Thyroid gland (tissue), 4 donors: ENCODE measurements at regions not wholly inside any gene's neighbourhood (a gene's known extent, or its start where the extent isn't known, plus 50 kb on each side); places are given as distances from the start of the nearest gene placed in this dataset.

Source experiments
- DNase-seq, 2 donors: peaks; one replicate each; pipeline ENCODE4 v3.0.0-alpha.2; 2019
- H3K27ac ChIP-seq, 3 donors: fragments of 200-600 bp; sonication (generic); 1 replicate in 2 of 3; 2 replicates in 1 of 3; pipeline ENCODE4 v1.5.1; 2016 to 2019; ENCODE audit warnings: mild to moderate bottlenecking in 1 of 3, moderate library complexity in 1 of 3
- H3K27me3 ChIP-seq: fragments of 200-600 bp; sonication (generic); one replicate; pipeline ENCODE4 v1.5.1; 2019
- H3K36me3 ChIP-seq, 2 donors: fragments of 200-600 bp; sonication (generic); one replicate each; pipeline ENCODE4 v1.5.1; 2016 to 2019
- H3K4me1 ChIP-seq, 2 donors: fragments of 200-600 bp; sonication (generic); one replicate each; pipeline ENCODE4 v1.5.1; 2017 to 2019
- H3K4me3 ChIP-seq, 3 donors: fragments of 200-600 bp; sonication (generic); replicated peaks in 1 of 3; 1 replicate in 2 of 3; 2 replicates in 1 of 3; pipeline ENCODE4 v1.5.1; 2016; ENCODE audit warnings: mild to moderate bottlenecking in 1 of 3
- H3K9me3 ChIP-seq: fragments of 200-600 bp; sonication (generic); one replicate; pipeline ENCODE4 v1.5.1; 2017
- POLR2A ChIP-seq, 2 donors: fragments of 450-650 bp; IDR thresholded peaks; one replicate each; pipeline ENCODE4 v1.6.1; 2017; ENCODE audit warnings: antibody characterized with exemption in 2 of 2, mild to moderate bottlenecking in 2 of 2, moderate library complexity in 1 of 2
- WGBS, 2 donors: methylation state at CpG; one replicate each; pipeline ENCODE4 v1.1.5; 2017; 5-methylcytosine and 5-hydroxymethylcytosine counted together
- intact Hi-C: fragments of 100-400 bp; cut with DNase I; formaldehyde crosslinking; loops from one replicate; pipeline ENCODE4 v1.15.1; 2023
- TF ChIP-seq, protein P1 (sequence below), 6 experiments: fragments of 200-600 bp in 3 of 6; fragments of 450-650 bp in 3 of 6; sonication (generic) in 3 of 6; IDR thresholded peaks; one replicate each; pipeline ENCODE4 v1.5.1; 2016 to 2019; ENCODE audit warnings: antibody characterized with exemption in 6 of 6, mild to moderate bottlenecking in 2 of 6, inconsistent platforms in 1 of 6, moderate library complexity in 1 of 6

DNA sequence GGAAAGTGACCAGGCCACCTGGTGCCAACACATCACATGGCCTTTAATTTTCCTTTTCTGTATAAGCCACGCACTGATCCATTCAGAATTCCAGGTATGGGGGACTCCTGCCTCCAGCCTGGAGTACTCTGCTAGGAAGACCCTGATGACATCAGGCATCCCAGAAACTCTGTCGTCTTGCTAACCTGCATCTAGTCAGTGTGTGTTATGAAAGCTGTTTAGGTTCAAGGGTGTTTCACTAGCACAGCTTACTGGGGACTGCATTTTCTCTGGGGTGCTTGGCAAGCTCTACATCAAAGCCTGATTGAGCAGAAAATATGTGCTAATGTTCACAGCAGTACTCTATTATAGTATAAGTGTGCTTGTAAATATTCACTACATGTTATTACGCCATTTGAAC, 100.6 kb upstream of the MGMT start:
- no peaks in the 10 kb centered on the region for H3K27me3 ChIP-seq
- WGBS, 2 donors: 72 to 86% methylated on average over 3 of the region's 3 CpGs
- intact Hi-C loops: no loop called here
- H3K4me3 ChIP-seq: no peak overlapping the region
- no peaks in the 10 kb centered on the region for H3K36me3 ChIP-seq
- no peaks in the 10 kb centered on the region for H3K4me1 ChIP-seq
- no peaks in the 10 kb centered on the region for H3K9me3 ChIP-seq
- TF ChIP-seq, protein P1, sequence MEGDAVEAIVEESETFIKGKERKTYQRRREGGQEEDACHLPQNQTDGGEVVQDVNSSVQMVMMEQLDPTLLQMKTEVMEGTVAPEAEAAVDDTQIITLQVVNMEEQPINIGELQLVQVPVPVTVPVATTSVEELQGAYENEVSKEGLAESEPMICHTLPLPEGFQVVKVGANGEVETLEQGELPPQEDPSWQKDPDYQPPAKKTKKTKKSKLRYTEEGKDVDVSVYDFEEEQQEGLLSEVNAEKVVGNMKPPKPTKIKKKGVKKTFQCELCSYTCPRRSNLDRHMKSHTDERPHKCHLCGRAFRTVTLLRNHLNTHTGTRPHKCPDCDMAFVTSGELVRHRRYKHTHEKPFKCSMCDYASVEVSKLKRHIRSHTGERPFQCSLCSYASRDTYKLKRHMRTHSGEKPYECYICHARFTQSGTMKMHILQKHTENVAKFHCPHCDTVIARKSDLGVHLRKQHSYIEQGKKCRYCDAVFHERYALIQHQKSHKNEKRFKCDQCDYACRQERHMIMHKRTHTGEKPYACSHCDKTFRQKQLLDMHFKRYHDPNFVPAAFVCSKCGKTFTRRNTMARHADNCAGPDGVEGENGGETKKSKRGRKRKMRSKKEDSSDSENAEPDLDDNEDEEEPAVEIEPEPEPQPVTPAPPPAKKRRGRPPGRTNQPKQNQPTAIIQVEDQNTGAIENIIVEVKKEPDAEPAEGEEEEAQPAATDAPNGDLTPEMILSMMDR (IDR thresholded peaks at IDR 0.05): no peak
- DNase-seq: no peak
- H3K27ac ChIP-seq: no peak overlapping the region

DNA sequence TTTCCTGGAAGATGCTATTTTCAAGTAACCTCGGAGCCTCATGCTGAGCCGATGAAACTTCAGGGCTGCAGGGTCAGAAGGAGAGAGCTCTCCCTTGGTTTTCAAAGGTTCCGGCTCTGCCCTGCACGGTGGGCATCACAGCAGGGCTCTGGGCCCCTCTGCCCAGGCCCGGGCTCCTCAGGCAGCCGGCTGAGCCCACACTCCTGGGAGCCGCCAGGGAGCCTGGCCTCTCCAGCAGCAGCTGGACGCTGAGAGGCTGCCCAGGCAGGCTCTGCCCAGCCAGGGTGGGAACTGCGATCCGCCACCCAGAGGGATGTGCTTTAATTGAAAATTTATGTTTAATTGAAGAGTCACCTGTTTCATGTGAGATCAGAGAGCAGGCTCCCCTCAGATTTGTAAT, 97.5 kb upstream of the MGMT start:
- intact Hi-C loops: no loop called here
- Histone ChIP-seq H3K27me3 (no peaks in the 10 kb centered on the region), H3K9me3 (no peaks in the 10 kb centered on the region), H3K27ac (no peak overlapping the region), H3K36me3 (no peaks in the 10 kb centered on the region), H3K4me1 (no peaks in the 10 kb centered on the region), H3K4me3 (no peak overlapping the region)
- no peak for DNase-seq
- WGBS, 2 donors: 72 to 78% methylated on average over 7 of the region's 10 CpGs
- TF ChIP-seq, protein P1 (IDR thresholded peaks at IDR 0.05): no peak
- TF ChIP-seq POLR2A (IDR thresholded peaks at IDR 0.05): no peak

DNA sequence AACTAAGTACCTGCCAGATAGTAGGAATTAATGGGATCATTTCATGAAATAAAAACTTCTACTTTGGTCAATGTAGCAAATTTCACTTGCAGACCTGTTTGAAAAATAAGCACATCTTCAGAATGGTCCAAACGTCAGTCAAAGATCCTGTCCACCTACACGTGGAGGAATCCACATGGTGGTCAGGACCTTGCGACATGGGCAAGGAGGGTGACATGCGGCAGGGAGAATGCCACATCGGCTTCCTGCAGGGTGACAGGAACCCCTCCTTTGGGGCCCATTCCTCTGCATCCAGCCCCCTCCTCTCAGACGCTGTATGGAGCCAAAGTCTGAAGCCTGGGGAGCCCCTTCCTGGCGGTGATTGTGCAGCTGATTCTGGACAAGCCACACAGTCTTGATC, 95.5 kb upstream of the MGMT start:
- no peaks in the 10 kb centered on the region for H3K4me1 ChIP-seq
- H3K4me3 ChIP-seq: no peak overlapping the region
- no peak for TF ChIP-seq POLR2A (IDR thresholded peaks at IDR 0.05)
- TF ChIP-seq, protein P1 (IDR thresholded peaks at IDR 0.05): no peak
- no peaks in the 10 kb centered on the region for H3K36me3 ChIP-seq
- H3K27ac ChIP-seq: no peak overlapping the region
- DNase-seq: no peak
- no peaks in the 10 kb centered on the region for H3K27me3 ChIP-seq
- WGBS, 2 donors: 66 to 70% methylated on average over 7 of the region's 7 CpGs
- intact Hi-C loops: no loop called here
- H3K9me3 ChIP-seq: no peaks in the 10 kb centered on the region

DNA sequence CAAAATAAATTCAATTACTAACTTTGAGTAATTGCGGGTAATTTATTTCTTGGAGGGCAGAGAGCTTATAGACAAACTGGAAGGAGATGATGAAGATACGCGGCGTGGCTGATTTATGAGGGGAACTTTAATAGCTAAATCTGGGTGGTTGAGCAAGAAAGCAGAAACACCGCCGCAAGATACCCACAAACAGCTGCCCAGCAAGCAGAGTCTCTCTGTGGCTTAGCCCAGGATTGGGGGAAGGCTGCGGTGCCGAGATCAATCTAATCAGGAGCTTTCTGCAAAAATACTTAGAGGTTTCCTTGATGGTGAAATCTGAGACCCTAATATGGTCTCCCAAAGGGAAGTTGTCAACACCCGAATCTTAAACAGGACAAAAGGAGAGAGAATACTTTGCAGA, 94.9 kb upstream of the MGMT start:
- Histone ChIP-seq H3K27me3 (no peaks in the 10 kb centered on the region), H3K4me1 (no peaks in the 10 kb centered on the region), H3K4me3 (no peak overlapping the region), H3K27ac (no peak overlapping the region), H3K9me3 (no peaks in the 10 kb centered on the region), H3K36me3 (no peaks in the 10 kb centered on the region)
- TF ChIP-seq POLR2A (IDR thresholded peaks at IDR 0.05): no peak
- TF ChIP-seq, protein P1 (IDR thresholded peaks at IDR 0.05): no peak
- DNase-seq: no peak
- WGBS, 2 donors: 73 to 83% methylated on average over 9 of the region's 9 CpGs
- intact Hi-C loops: no loop called here

DNA sequence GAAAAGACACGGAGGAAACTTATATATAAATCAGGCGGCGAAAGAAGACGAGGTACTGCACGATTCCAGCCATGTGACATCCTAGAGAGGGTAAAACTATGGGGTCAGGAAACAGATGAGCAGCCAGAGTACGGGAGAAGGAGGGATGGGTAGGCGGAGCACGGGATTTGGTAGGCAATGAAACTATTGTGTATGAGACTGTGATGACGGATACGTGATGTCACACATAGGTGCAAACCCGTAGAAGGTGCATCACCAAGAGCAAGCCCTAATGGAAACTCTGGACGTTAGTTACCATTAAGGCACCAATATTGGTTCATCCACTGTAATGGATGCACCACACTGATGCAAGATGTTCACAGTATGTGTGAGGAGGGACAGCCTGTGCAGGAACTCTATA, 93.8 kb upstream of the MGMT start:
- WGBS, 2 donors: 89% methylated on average over 12 of the region's 12 CpGs
- intact Hi-C loops: no loop called here

More for the DNA sequence above, 93.8 kb upstream of the MGMT start:
- Histone ChIP-seq H3K36me3 (no peaks in the 10 kb centered on the region), H3K4me3 (no peak overlapping the region), H3K4me1 (no peaks in the 10 kb centered on the region), H3K27me3 (no peaks in the 10 kb centered on the region), H3K27ac (no peak overlapping the region), H3K9me3 (no peaks in the 10 kb centered on the region)
- no peak for DNase-seq
- TF ChIP-seq, protein P1 (IDR thresholded peaks at IDR 0.05): no peak
- TF ChIP-seq POLR2A (IDR thresholded peaks at IDR 0.05): no peak
